ENCODE measurements at regions not wholly inside any gene's neighbourhood (a gene's known extent, or its start where the extent isn't known, plus 50 kb on each side); places are given as distances from the start of the nearest gene placed in this dataset.

- H3K4me3 ChIP-seq (ENCODE audit: low read depth, low read length): no peak overlapping the region
- DNase-seq (ENCODE audit: low read depth): no peak
- no peak for TF ChIP-seq CTCF (IDR thresholded peaks at IDR 0.05; ENCODE audit: insufficient read depth, low read depth, low read length)
- H3K27me3 ChIP-seq (ENCODE audit: control insufficient read depth, insufficient read depth, low read length): no peaks in the 10 kb centered on the region
- ChIA-PET POLR2A (no interaction called here), CTCF (no interaction called here)
- no peaks in the 10 kb centered on the region for H3K36me3 ChIP-seq (ENCODE audit: control insufficient read depth, insufficient read depth, low read length)
Observed at GRCh38 chr14:98014851-98015615, 1217.9 kb downstream of the VRK1 start.

- CTCF ChIA-PET: no interaction called here
- DNase-seq (ENCODE audit: low read depth): no peak
- no peak for TF ChIP-seq CTCF (IDR thresholded peaks at IDR 0.05; ENCODE audit: insufficient read depth, low read depth, low read length)
- Histone ChIP-seq H3K27me3 (ENCODE audit: control insufficient read depth, insufficient read depth, low read length) (no peaks in the 10 kb centered on the region), H3K36me3 (ENCODE audit: control insufficient read depth, insufficient read depth, low read length) (no peaks in the 10 kb centered on the region), H3K4me3 (ENCODE audit: low read depth, low read length) (no peak overlapping the region)
- POLR2A ChIA-PET: no interaction called here
Observed at GRCh38 chr14:98015921-98016320, 1218.7 kb downstream of the VRK1 start.

- no peak overlapping the region for H3K4me3 ChIP-seq (ENCODE audit: low read depth, low read length)
- no peaks in the 10 kb centered on the region for H3K36me3 ChIP-seq (ENCODE audit: control insufficient read depth, insufficient read depth, low read length)
- DNase-seq (ENCODE audit: low read depth): no peak
- ChIA-PET CTCF (no interaction called here), POLR2A (no interaction called here)
- TF ChIP-seq CTCF (IDR thresholded peaks at IDR 0.05; ENCODE audit: insufficient read depth, low read depth, low read length): no peak
- H3K27me3 ChIP-seq (ENCODE audit: control insufficient read depth, insufficient read depth, low read length): no peaks in the 10 kb centered on the region
Observed at GRCh38 chr14:98018628-98019027, 1221.4 kb downstream of the VRK1 start.

- no peaks in the 10 kb centered on the region for H3K27me3 ChIP-seq (ENCODE audit: control insufficient read depth, insufficient read depth, low read length)
- no peak for TF ChIP-seq CTCF (IDR thresholded peaks at IDR 0.05; ENCODE audit: insufficient read depth, low read depth, low read length)
- H3K36me3 ChIP-seq (ENCODE audit: control insufficient read depth, insufficient read depth, low read length): no peaks in the 10 kb centered on the region
- POLR2A ChIA-PET: no interaction called here
- CTCF ChIA-PET: no interaction called here
- H3K4me3 ChIP-seq (ENCODE audit: low read depth, low read length): no peak overlapping the region
- DNase-seq (ENCODE audit: low read depth): no peak
Observed at GRCh38 chr14:98022541-98023520, 1225.6 kb downstream of the VRK1 start.

GRCh38 chr14:98028162-98028561, 1231.0 kb downstream of the VRK1 start:
- H3K27me3 ChIP-seq (ENCODE audit: control insufficient read depth, insufficient read depth, low read length): no peaks in the 10 kb centered on the region
- CTCF ChIA-PET: no interaction called here
- no peaks in the 10 kb centered on the region for H3K36me3 ChIP-seq (ENCODE audit: control insufficient read depth, insufficient read depth, low read length)
- POLR2A ChIA-PET: no interaction called here
- TF ChIP-seq CTCF (IDR thresholded peaks at IDR 0.05; ENCODE audit: insufficient read depth, low read depth, low read length): no peak
- no peak for DNase-seq (ENCODE audit: low read depth)
- H3K4me3 ChIP-seq (ENCODE audit: low read depth, low read length): no peak overlapping the region
